Chondrocyte (in vitro differentiated cells): ENCODE measurements at regions not wholly inside any gene's neighbourhood (a gene's known extent, or its start where the extent isn't known, plus 50 kb on each side); places are given as distances from the start of the nearest gene placed in this dataset.

Experiments
- DNase-seq: peaks from one replicate; pipeline ENCODE4 v3.0.0; 2021; ENCODE audit warnings: mixed read lengths, low spot score
- H3K27ac Mint-ChIP-seq: one replicate; pipeline ENCODE4 v1.8.0; 2021; ENCODE audit warnings: mild to moderate bottlenecking, moderate library complexity, mixed read lengths; ENCODE audit not compliant: unreplicated experiment
- H3K27me3 Mint-ChIP-seq: 2 replicates; pipeline ENCODE4 v1.8.0; 2021; ENCODE audit warnings: low read depth, mixed read lengths
- H3K36me3 Mint-ChIP-seq: 2 replicates; pipeline ENCODE4 v1.8.0; 2021; ENCODE audit warnings: low read depth, mixed read lengths
- H3K4me1 Mint-ChIP-seq: 2 replicates; pipeline ENCODE4 v1.8.0; 2021; ENCODE audit warnings: low read depth, mild to moderate bottlenecking, mixed read lengths
- H3K4me3 Mint-ChIP-seq: one replicate; pipeline ENCODE4 v1.8.0; 2021; ENCODE audit warnings: mild to moderate bottlenecking, moderate library complexity, mixed read lengths; ENCODE audit not compliant: unreplicated experiment
- H3K9me3 Mint-ChIP-seq: 2 replicates; pipeline ENCODE4 v1.8.0; 2021; ENCODE audit warnings: low read depth, mixed read lengths
- TF ChIP-seq, protein P1 (sequence below): fragments of 200-600 bp; sonication (generic); IDR thresholded peaks from 2 replicates; pipeline ENCODE4 v1.5.0; 2021; ENCODE audit warnings: antibody characterized with exemption, mild to moderate bottlenecking, moderate library complexity

- Mint-ChIP-seq H3K4me1 (peaks cover 19% of the 10 kb centered on the region), H3K27me3 (peaks cover 5% of the 10 kb centered on the region), H3K27ac (no peak overlapping the region), H3K4me3 (no peak overlapping the region), H3K36me3 (no peaks in the 10 kb centered on the region), H3K9me3 (peaks cover 2% of the 10 kb centered on the region)
- no peak for DNase-seq
- TF ChIP-seq, protein P1, sequence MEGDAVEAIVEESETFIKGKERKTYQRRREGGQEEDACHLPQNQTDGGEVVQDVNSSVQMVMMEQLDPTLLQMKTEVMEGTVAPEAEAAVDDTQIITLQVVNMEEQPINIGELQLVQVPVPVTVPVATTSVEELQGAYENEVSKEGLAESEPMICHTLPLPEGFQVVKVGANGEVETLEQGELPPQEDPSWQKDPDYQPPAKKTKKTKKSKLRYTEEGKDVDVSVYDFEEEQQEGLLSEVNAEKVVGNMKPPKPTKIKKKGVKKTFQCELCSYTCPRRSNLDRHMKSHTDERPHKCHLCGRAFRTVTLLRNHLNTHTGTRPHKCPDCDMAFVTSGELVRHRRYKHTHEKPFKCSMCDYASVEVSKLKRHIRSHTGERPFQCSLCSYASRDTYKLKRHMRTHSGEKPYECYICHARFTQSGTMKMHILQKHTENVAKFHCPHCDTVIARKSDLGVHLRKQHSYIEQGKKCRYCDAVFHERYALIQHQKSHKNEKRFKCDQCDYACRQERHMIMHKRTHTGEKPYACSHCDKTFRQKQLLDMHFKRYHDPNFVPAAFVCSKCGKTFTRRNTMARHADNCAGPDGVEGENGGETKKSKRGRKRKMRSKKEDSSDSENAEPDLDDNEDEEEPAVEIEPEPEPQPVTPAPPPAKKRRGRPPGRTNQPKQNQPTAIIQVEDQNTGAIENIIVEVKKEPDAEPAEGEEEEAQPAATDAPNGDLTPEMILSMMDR = no peak
Measured at GRCh38 chr9:84187090-84187489, 153.5 kb downstream of the SLC28A3 start.

- H3K36me3 Mint-ChIP-seq = no peaks in the 10 kb centered on the region
- H3K4me1 Mint-ChIP-seq = peaks cover 14% of the 10 kb centered on the region
- DNase-seq = no peak
- H3K27me3 Mint-ChIP-seq = peaks cover 10% of the 10 kb centered on the region
- no peak overlapping the region for H3K4me3 Mint-ChIP-seq
- H3K9me3 Mint-ChIP-seq = peaks cover 2% of the 10 kb centered on the region
- no peak overlapping the region for H3K27ac Mint-ChIP-seq
- TF ChIP-seq, protein P1 = no peak
Measured at GRCh38 chr9:84189904-84190303, 150.7 kb downstream of the SLC28A3 start.

DNA sequence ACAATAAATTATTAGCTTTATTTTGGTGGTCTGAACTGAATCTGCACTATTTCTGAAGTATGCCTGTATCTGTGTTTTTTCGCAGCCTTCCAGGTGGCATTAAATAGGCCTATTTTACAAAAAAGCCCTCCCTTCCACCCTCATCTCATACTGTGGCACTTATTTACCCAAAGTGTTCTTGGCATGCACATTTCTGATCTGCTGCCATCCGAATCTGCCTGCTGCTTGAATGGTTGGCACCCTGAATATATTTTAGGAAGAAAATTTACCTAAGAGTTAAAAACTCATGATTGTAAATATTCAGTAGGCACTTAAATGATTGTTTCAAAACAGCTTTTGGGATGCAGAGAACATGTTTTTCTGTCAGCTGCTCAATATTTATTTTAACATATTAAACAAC is 150.1 kb downstream of the SLC28A3 start:
- TF ChIP-seq, protein P1 = no peak

GRCh38 chr9:84206801-84207370 is 133.7 kb downstream of the SLC28A3 start:
- no peaks in the 10 kb centered on the region for H3K4me1 Mint-ChIP-seq
- no peak overlapping the region for H3K27ac Mint-ChIP-seq
- no peaks in the 10 kb centered on the region for H3K36me3 Mint-ChIP-seq
- no peak overlapping the region for H3K4me3 Mint-ChIP-seq
- TF ChIP-seq, protein P1 = no peak
- no peak for DNase-seq
- peaks cover 6% of the 10 kb centered on the region for H3K27me3 Mint-ChIP-seq
- no peaks in the 10 kb centered on the region for H3K9me3 Mint-ChIP-seq

More for the DNA sequence above, 150.1 kb downstream of the SLC28A3 start:
- peaks cover 10% of the 10 kb centered on the region for H3K27me3 Mint-ChIP-seq
- H3K4me3 Mint-ChIP-seq = no peak overlapping the region
- no peaks in the 10 kb centered on the region for H3K36me3 Mint-ChIP-seq
- no peak for DNase-seq
- H3K9me3 Mint-ChIP-seq = peaks cover 2% of the 10 kb centered on the region
- peaks cover 14% of the 10 kb centered on the region for H3K4me1 Mint-ChIP-seq
- no peak overlapping the region for H3K27ac Mint-ChIP-seq

GRCh38 chr9:84207491-84207951 is 133.0 kb downstream of the SLC28A3 start:
- TF ChIP-seq, protein P1 = no peak
- Mint-ChIP-seq H3K36me3 (no peaks in the 10 kb centered on the region), H3K27ac (no peak overlapping the region), H3K4me1 (no peaks in the 10 kb centered on the region), H3K4me3 (no peak overlapping the region), H3K27me3 (peaks cover 6% of the 10 kb centered on the region), H3K9me3 (no peaks in the 10 kb centered on the region)
- DNase-seq = no peak
